NCI-H1092 treated with DMSO at 0.1 percent for 48 hours (cell line): ENCODE measurements at regions not wholly inside any gene's neighbourhood (a gene's known extent, or its start where the extent isn't known, plus 50 kb on each side); places are given as distances from the start of the nearest gene placed in this dataset.
A peak's percentile ranks its signal among the peaks of the same experiment; 100 is the strongest.
"Not testable (repeated sequence)": the region's sequence is repeated elsewhere in the genome, so short reads cannot be mapped to it uniquely, and the experiment has no call there.

Source experiments
- DNase-seq: peaks from one replicate; lab custom pipeline; 2025; lab: John Stamatoyannopoulos, UW

- DNase-seq = no peak
These were observed 264.6 kb upstream of the THUMPD2 start for GRCh38 chr2:40043641-40044040.

GRCh38 chr2:40043191-40043590 lies 264.1 kb upstream of the THUMPD2 start:
- DNase-seq = no peak

GRCh38 chr2:40041422-40042382 lies 262.6 kb upstream of the THUMPD2 start:
- DNase-seq = no peak

DNA sequence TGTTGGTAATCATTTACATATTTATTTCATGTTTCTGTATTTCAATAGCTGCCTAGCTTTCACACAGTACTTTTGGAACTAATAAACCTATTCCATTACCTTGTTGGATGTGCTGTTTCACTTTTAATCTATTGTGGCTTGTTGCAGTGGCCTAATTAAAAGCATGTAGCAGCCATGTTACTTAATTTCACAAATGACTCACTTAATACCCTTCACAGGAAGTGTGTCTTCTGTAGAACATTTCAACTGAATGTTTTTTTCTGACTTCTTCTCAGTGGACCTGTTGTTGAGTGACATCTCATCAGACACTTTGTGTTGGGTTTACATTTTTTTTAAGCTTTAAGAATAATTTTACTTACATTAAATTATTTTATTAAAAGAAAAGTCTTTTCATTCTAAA lies 260.5 kb upstream of the THUMPD2 start:
- no peak for DNase-seq

- no peak for DNase-seq
These were observed 259.6 kb upstream of the THUMPD2 start for GRCh38 chr2:40038646-40039045.

DNA sequence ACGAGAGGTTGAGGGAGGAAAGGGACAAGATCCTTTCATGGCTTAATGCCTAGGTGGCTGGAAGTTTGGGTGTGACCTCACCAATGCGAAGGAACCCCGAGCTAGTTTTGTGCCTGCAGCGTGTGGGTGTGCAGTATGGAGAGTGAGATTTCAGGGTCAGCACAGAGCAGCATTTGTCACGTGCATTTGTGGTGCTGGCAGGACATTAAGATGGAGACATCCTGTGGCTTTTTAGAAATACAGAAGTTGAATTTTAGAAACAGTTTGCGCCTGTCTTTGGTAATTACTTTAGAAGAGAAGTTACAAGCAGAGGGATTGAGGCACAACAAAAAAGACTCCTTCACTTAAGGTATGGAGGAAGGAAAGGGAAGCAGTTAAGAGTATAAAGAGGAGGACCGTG lies 258.2 kb upstream of the THUMPD2 start:
- no peak for DNase-seq

DNA sequence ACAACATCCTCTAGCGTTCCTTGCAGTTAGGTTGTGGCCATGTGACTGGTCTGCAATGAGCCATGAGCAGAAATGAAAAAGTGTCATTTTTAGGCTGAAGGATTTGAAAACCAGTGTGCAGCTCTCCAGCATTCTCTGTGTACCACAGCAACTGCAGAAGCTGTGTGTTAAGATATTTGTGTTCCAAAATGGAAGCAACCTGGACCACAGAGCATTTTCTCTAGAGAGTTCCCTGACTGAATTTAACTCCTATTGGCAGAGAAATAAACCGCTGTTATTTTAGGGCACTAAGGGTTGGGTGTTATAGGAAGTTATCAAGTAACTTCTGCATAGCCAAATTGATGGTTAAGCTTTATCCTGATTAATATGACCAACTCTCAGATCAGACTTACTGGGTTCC lies 257.2 kb upstream of the THUMPD2 start:
- DNase-seq = no peak

DNA sequence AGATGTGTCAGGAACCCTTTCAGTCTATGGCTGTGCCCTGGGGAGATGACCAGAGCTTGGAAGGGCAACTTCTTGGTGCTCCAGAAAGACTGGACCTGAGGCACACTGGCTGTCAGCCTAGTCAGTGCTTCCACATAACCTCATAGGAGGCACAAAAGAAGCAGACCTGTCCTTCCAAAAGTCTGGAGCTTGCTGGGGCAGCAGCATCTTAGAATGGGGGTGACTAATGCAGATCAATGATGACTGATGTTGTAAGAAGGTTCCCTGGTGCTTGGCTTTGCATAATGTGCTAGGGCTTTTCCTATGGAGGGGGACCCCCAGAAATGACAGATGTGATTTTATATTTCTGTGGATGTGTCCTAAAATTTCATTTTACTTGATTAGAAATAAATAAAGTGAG lies 255.7 kb upstream of the THUMPD2 start:
- no peak for DNase-seq

DNA sequence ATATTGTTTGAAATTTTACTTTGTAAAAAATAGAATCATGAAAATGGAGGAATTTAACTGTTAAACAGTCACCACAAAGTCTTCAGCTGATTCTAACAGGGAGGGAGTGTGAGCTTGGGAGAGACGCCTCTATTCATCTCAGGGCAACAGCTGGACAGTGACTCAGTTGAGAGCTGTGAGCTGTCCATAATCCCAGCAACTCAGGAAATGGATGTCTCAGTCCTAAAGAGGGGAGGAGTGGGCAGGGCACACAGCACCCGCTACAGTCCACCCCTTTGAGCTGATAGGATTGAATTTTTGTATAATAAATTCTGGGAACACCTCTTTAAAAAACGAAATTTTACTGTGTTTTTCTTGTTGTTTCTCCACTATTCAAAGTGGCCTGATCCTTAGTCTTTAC lies 255.1 kb upstream of the THUMPD2 start:
- DNase-seq = no peak

GRCh38 chr2:40033781-40034180 lies 254.7 kb upstream of the THUMPD2 start:
- no peak for DNase-seq

GRCh38 chr2:40032650-40033319 lies 253.7 kb upstream of the THUMPD2 start:
- no peak for DNase-seq

DNA sequence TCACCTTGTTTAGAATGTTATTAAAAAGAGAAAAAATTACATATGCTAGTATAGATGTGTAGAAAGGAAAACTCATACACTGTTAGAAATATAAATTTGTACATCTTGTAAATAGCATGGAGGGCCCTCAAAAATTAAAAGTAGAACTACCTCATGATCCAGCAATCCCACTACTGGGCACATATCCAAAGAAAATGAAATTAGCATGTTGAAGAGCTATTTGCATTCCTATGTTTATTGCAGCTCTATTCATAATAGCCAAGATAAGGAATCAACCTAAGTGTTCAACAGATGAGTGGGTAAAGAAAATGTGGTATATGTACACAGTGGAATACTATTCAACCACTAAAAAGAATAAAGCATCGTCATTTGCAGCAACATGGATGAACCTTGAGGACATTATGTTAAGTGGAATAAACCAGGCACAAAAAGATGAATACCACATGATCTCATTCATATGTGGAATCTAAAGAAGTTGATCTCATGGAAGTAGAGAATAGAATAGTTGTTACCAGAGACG lies 251.5 kb upstream of the THUMPD2 start:
- no peak for DNase-seq

DNA sequence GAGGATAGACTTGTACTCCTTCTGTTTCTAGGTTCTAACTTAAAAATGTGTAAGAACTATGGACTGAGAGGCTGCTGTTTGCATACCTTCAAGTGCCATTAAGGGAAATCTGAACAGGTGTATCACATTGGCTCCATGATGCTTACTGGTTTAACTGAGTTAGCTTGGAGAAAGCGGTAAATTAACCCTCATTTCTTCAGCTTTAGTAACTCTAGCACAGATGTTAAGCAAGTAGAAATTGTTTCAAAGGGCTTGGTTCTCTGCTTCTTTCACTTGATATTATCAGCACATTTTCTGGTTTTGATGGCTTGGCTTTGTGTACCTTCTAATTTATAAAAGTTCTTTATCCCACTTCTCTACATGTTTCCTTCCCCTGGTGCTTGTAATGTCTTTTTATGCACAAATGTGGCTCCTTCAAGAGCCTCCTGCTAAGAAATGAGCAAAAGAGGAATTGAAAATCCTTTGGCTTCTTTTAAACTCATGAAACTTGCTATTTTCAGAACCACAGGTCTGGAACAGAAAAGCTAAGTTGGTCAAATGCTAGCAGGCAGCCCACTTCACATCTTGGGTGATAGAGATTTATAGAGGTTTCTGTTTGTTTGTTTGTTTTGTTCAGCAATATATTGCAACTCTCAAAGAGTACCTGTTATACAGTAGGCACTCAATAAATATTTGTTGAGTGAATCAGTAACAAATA lies 249.9 kb upstream of the THUMPD2 start:
- DNase-seq = no peak

DNA sequence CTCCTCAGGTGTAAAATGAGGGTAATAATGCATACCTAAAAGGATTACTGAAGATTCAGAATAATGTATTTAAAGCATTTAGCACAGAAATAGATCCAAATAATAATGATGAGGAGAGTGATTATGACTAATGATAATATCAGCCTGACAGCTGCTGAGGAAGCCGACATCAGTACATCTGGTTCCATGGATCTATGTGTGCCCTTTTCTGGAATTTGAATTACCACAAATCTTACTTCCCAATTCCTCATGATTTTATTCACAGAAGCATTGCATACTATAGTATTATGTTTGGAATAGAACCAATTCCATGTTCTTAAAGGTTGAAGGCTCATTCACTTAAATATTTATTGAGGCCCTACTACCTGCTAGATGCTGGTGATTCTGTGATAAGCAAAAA lies 248.9 kb upstream of the THUMPD2 start:
- no peak for DNase-seq

DNA sequence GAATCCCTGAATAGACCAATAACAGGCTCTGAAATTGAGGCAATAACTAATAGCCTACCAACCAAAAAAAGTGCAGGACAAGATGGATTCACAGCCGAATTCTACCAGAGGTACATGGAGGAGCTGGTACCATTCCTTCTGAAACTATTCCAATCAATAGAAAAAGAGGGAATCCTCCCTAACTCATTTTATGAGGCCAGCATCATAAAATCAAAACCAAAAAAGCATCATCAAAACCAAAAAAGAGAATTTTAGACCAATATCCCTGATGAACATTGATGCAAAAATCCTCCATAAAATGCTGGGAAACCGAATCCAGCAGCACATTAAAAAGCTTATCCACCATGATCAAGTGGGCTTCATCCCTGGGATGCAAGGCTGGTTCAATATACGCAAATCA lies 246.2 kb upstream of the THUMPD2 start:
- DNase-seq = not testable (repeated sequence)

GRCh38 chr2:40020997-40021396 lies 241.9 kb upstream of the THUMPD2 start:
- DNase-seq = no peak

GRCh38 chr2:40016151-40016885 lies 237.3 kb upstream of the THUMPD2 start:
- DNase-seq = peak; percentile 2

GRCh38 chr2:40013962-40014361 lies 234.9 kb upstream of the THUMPD2 start:
- DNase-seq = not testable (repeated sequence)

- no peak for DNase-seq
These were observed 225.3 kb upstream of the THUMPD2 start for GRCh38 chr2:40004336-40004735.

DNA sequence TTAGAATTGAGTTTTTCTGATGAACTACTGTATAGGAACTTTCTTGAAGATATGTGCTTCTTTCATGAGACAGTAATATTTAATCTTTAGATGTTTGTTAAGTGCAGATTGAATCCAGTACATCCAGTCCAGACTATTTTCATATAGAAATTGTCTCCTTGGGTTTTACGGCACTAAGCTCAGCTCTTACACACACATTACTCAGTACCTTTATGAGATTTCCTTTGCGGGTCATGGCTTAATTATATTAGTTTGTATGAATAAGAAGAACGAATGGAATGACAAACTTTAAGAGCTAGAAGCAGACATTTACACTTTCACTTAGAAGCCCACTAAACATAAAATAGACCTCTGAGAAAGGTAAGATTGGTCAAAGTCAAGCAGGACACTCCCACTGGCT lies 223.3 kb upstream of the THUMPD2 start:
- DNase-seq = no peak

DNA sequence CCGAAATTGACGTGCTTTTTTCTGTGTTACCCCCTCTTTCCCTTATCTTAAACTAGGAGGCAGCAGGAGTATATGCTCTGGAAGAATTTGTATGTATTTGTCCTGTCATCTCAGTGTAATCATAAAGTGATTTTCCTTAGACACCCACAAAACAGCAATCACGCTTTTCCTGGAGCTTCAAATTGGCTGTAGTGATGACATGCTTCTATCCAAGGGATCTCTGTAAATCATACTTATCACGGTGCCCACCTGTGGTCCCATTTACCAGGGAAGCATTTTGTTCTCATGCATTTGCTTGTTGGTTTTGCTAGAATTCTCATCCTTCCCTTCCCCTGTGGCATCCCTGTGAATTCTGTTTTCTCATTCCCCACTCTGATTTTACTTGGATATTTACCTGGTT lies 220.8 kb upstream of the THUMPD2 start:
- DNase-seq = no peak

- DNase-seq = no peak
These were observed 219.6 kb upstream of the THUMPD2 start for GRCh38 chr2:39998617-39999016.
